ENCODE measurements at regions not wholly inside any gene's neighbourhood (a gene's known extent, or its start where the extent isn't known, plus 50 kb on each side); places are given as distances from the start of the nearest gene placed in this dataset.

- DNase-seq, result no peak
Measured at GRCh38 chr3:124560666-124561215, 169.5 kb upstream of the UMPS start.

GRCh38 chr3:124562769-124563168 lies 167.5 kb upstream of the UMPS start:
- DNase-seq, result no peak

- DNase-seq, result no peak
Measured at GRCh38 chr3:124563376-124563775, 166.9 kb upstream of the UMPS start.

GRCh38 chr3:124565013-124565412 lies 165.2 kb upstream of the UMPS start:
- peak; percentile 51 to 67 for DNase-seq

GRCh38 chr3:124565551-124565950 lies 164.7 kb upstream of the UMPS start:
- DNase-seq, result no peak

GRCh38 chr3:124566701-124567100 lies 163.6 kb upstream of the UMPS start:
- no peak for DNase-seq

- DNase-seq, result no peak
Measured at GRCh38 chr3:124567179-124567578, 163.1 kb upstream of the UMPS start.

- no peak for DNase-seq
Measured at GRCh38 chr3:124569761-124570160, 160.5 kb upstream of the UMPS start.

- no peak for DNase-seq
Measured at GRCh38 chr3:124570232-124570631, 160.0 kb upstream of the UMPS start.

- no peak for DNase-seq
Measured at GRCh38 chr3:124572851-124573405, 157.3 kb upstream of the UMPS start.

GRCh38 chr3:124574012-124574411 lies 156.2 kb upstream of the UMPS start:
- no peak for DNase-seq

- no peak for DNase-seq
Measured at GRCh38 chr3:124576565-124577493, 153.4 kb upstream of the UMPS start.

GRCh38 chr3:124577494-124578167 lies 152.6 kb upstream of the UMPS start:
- no peak for DNase-seq

- DNase-seq, result no peak
Measured at GRCh38 chr3:124579641-124580040, 150.6 kb upstream of the UMPS start.

- DNase-seq, result no peak
Measured at GRCh38 chr3:124582196-124582595, 148.1 kb upstream of the UMPS start.

GRCh38 chr3:124582621-124583395 lies 147.4 kb upstream of the UMPS start:
- DNase-seq, result no peak

- no peak for DNase-seq
Measured at GRCh38 chr3:124584245-124584551, 146.1 kb upstream of the UMPS start.

GRCh38 chr3:124584552-124585391 lies 145.5 kb upstream of the UMPS start:
- DNase-seq, result no peak

- DNase-seq, result no peak
Measured at GRCh38 chr3:124586126-124587052, 143.9 kb upstream of the UMPS start.

GRCh38 chr3:124587053-124587408 lies 143.2 kb upstream of the UMPS start:
- no peak for DNase-seq

GRCh38 chr3:124588036-124588435 lies 142.2 kb upstream of the UMPS start:
- DNase-seq, result no peak
